H1 (cell line): ENCODE measurements at regions not wholly inside any gene's neighbourhood (a gene's known extent, or its start where the extent isn't known, plus 50 kb on each side); places are given as distances from the start of the nearest gene placed in this dataset.

Source experiments
- CHD1 ChIP-seq: IDR thresholded peaks from 2 replicates; pipeline ENCODE4 v1.6.1; 2012; ENCODE audit warnings: low read depth, low read length, improper control_type of control experiment
- CHD7 ChIP-seq: fragments of 300-600 bp; sonication (generic); IDR thresholded peaks from 2 replicates; pipeline ENCODE4 v1.7.1; 2012; ENCODE audit warnings: low read length, moderate library complexity, mild to moderate bottlenecking, inconsistent platforms; ENCODE audit not compliant: insufficient replicate concordance
- EP300 ChIP-seq, 2 experiments: IDR thresholded peaks; 1 replicate in 1 of 2; 2 replicates in 1 of 2; pipeline ENCODE4 v1.6.1; 2011 to 2012; ENCODE audit warnings: low read depth in 2 of 2, low read length in 2 of 2, mild to moderate bottlenecking in 2 of 2, borderline replicate concordance in 1 of 2, inconsistent platforms in 1 of 2, moderate library complexity in 1 of 2
- SIX5 ChIP-seq: IDR thresholded peaks from 2 replicates; pipeline ENCODE4 v1.6.1; 2011; ENCODE audit warnings: mild to moderate bottlenecking, low read depth, low read length

GRCh38 chr13:73924607-73925006 is 209.6 kb downstream of the KLF12 start (continued):
- TF ChIP-seq CHD7 = no peak
- TF ChIP-seq EP300 (IDR thresholded peaks at IDR 0.05; ENCODE audit: borderline replicate concordance in 1 of 2, low read depth in 2 of 2, low read length in 2 of 2) = no peak
- TF ChIP-seq SIX5 = no peak
- TF ChIP-seq CHD1 = no peak
